A673 (cell line): ENCODE measurements at regions not wholly inside any gene's neighbourhood (a gene's known extent, or its start where the extent isn't known, plus 50 kb on each side); places are given as distances from the start of the nearest gene placed in this dataset.

Experiments used
- BruUV-seq: library from RNA; stranded (reverse); fragments of 400-500 nt; replicated peaks from 2 replicates; lab custom pipeline; 2021; lab: Mats Ljungman, UMichigan
- CTCF ChIA-PET: fragments of 300-600 bp; sonication (Branson Sonifier 250); formaldehyde crosslinking; loops from one replicate; lab custom pipeline; 2022; ENCODE audit warnings: antibody characterized with exemption; lab: Charles Lee
- POLR2A ChIA-PET: fragments of 300-600 bp; sonication (Branson Sonifier 250); formaldehyde crosslinking; loops from one replicate; lab custom pipeline; 2022; ENCODE audit warnings: antibody characterized with exemption; ENCODE audit not compliant: low non-redundant PET; lab: Charles Lee
- DNase-seq: peaks from one replicate; pipeline ENCODE4 v3.0.0-alpha.2; 2015; ENCODE audit warnings: low spot score
- H3K27ac ChIP-seq: fragments of 200-600 bp; sonication (generic); 2 replicates; pipeline ENCODE4 v1.5.1; 2016; ENCODE audit warnings: mixed run types, low read depth, mild to moderate bottlenecking, mixed read lengths, antibody characterized with exemption, low read length; ENCODE audit not compliant: poor library complexity, severe bottlenecking
- H3K27me3 ChIP-seq: fragments of 200-600 bp; sonication (generic); replicated peaks from 2 replicates; pipeline ENCODE4 v1.6.1; 2017; ENCODE audit warnings: mixed run types, low read depth, mild to moderate bottlenecking, mixed read lengths, antibody characterized with exemption, low read length; ENCODE audit not compliant: insufficient read depth, poor library complexity
- H3K36me3 ChIP-seq: fragments of 200-600 bp; sonication (generic); 2 replicates; pipeline ENCODE4 v1.6.1; 2016; ENCODE audit warnings: mixed run types, mild to moderate bottlenecking, mixed read lengths, antibody characterized with exemption, low read length; ENCODE audit not compliant: insufficient read depth, poor library complexity, severe bottlenecking
- H3K4me1 ChIP-seq: fragments of 200-600 bp; sonication (generic); 2 replicates; pipeline ENCODE4 v1.6.1; 2017; ENCODE audit warnings: mixed run types, mild to moderate bottlenecking, mixed read lengths, antibody characterized with exemption, low read length; ENCODE audit not compliant: insufficient read depth, poor library complexity, severe bottlenecking
- H3K4me3 ChIP-seq: fragments of 200-600 bp; sonication (generic); 2 replicates; pipeline ENCODE4 v1.5.1; 2016; ENCODE audit warnings: low read depth, mixed run types, mild to moderate bottlenecking, mixed read lengths, low read length; ENCODE audit not compliant: poor library complexity, severe bottlenecking
- H3K9me3 ChIP-seq: fragments of 200-600 bp; sonication (generic); 2 replicates; pipeline ENCODE4 v1.6.1; 2016; ENCODE audit warnings: mixed run types, low read depth, mild to moderate bottlenecking, mixed read lengths, antibody characterized with exemption, low read length; ENCODE audit not compliant: poor library complexity, severe bottlenecking
- EZH2 ChIP-seq: fragments of 200-600 bp; sonication (generic); IDR thresholded peaks from 2 replicates; pipeline ENCODE4 v1.6.1; 2017; ENCODE audit warnings: borderline replicate concordance, low read depth, mild to moderate bottlenecking, mixed read lengths, antibody characterized with exemption, low read length; ENCODE audit not compliant: poor library complexity, severe bottlenecking
- intact Hi-C: fragments of 100-400 bp; cut with micrococcal nuclease; formaldehyde crosslinking; loops from one replicate; pipeline ENCODE4 v1.10.0; 2022; ENCODE audit not compliant: unreplicated experiment
- TF ChIP-seq, protein P1 (sequence below): fragments of 300-800, 200-600 bp; sonication (generic); conservative IDR thresholded peaks from 2 replicates; pipeline ENCODE4 v1.5.1; 2017; ENCODE audit warnings: low read depth, mild to moderate bottlenecking, antibody characterized with exemption, low read length, moderate library complexity, mixed read lengths

DNA sequence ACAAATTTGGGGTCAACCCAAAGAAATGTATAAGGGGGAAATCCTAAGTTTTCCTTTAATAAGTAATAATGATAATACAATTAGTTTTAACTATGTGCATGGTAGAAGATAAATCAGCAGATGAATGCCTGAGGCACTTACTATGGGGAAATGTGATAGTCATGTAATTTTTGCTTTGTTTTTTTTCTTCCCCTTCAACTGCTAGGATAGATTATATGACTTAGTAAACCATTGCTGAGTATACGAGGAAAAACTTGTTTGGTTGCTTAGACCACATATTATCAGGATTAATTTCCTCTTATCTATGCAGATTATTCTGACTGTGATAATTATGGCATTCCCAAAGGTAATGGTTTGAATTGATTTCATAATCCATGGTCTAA lies 181.1 kb downstream of the TGFB2 start:
- Histone ChIP-seq H3K9me3 (no peaks in the 10 kb centered on the region), H3K27ac (no peak overlapping the region), H3K4me3 (no peak overlapping the region), H3K27me3 (no peaks in the 10 kb centered on the region), H3K36me3 (no peaks in the 10 kb centered on the region), H3K4me1 (peaks cover 17% of the 10 kb centered on the region)
- ChIA-PET CTCF (no interaction called here), POLR2A (interaction anchor here (0.7 kb wide), 1 partner anchor 810 kb away, joined by 7 read pairs; no protein-coding TSS in a partner anchor)
- TF ChIP-seq EZH2, result no peak
- TF ChIP-seq, protein P1, sequence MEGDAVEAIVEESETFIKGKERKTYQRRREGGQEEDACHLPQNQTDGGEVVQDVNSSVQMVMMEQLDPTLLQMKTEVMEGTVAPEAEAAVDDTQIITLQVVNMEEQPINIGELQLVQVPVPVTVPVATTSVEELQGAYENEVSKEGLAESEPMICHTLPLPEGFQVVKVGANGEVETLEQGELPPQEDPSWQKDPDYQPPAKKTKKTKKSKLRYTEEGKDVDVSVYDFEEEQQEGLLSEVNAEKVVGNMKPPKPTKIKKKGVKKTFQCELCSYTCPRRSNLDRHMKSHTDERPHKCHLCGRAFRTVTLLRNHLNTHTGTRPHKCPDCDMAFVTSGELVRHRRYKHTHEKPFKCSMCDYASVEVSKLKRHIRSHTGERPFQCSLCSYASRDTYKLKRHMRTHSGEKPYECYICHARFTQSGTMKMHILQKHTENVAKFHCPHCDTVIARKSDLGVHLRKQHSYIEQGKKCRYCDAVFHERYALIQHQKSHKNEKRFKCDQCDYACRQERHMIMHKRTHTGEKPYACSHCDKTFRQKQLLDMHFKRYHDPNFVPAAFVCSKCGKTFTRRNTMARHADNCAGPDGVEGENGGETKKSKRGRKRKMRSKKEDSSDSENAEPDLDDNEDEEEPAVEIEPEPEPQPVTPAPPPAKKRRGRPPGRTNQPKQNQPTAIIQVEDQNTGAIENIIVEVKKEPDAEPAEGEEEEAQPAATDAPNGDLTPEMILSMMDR, result no peak
- DNase-seq, result no peak
- intact Hi-C loops, result no loop called here
- no TSS peak for BruUV-seq

DNA sequence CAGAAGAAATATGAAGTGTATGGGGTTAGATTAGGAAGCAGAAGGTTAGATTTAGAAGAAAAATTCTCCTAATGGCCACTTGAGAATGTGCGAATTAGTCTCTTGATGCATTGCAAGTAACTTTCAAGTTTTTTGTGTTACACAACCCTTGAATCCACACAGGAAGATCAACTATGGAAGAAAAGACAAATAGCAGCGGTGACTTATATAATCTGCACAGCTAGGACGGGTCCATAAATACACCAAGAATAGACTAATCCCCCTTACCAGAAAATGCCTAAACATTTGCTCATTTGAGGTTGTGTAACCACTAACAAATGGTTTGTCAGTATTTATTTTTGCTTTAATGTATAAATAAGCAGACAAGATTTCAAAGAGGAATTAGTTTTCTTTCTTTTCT lies 182.6 kb downstream of the TGFB2 start:
- Histone ChIP-seq H3K4me3 (no peak overlapping the region), H3K9me3 (no peaks in the 10 kb centered on the region), H3K27me3 (no peaks in the 10 kb centered on the region), H3K4me1 (peaks cover 17% of the 10 kb centered on the region), H3K36me3 (no peaks in the 10 kb centered on the region), H3K27ac (no peak overlapping the region)
- POLR2A ChIA-PET, result no interaction called here
- intact Hi-C loops, result no loop called here
- BruUV-seq, result no TSS peak
- no peak for DNase-seq
- TF ChIP-seq EZH2, result no peak
- TF ChIP-seq, protein P1, result no peak
- CTCF ChIA-PET, result no interaction called here

DNA sequence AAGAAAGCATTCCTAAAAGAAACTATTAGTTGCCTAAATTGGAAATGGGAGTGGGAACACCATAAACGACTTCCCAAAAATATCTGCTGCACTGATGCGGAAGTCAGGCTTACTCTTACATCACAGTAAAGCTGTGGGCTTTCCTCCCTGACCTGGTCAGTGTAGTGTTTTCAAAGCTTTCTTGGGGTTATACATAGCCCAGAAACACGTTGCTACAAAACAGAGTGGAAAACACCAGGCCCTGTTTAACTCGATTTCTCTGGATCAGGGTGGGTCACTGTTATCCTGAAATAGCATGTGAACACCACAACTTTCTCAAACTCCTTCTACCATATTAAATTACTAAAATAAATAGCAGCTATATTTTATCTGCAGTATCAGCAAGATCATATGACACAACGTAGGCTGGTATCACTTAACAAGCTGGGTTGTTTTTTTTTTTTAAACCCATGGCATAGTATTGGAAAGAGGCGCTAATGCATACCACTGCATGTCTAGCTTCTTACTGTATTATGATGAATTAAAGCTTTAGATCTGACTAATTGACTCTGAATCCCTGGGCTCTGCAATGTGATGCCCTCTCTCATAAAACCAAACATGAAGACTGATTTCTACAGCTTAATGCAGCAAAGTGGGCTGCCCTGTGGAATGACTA lies 184.6 kb downstream of the TGFB2 start:
- no peak overlapping the region for H3K27ac ChIP-seq
- no peaks in the 10 kb centered on the region for H3K36me3 ChIP-seq
- H3K9me3 ChIP-seq, result no peaks in the 10 kb centered on the region
- POLR2A ChIA-PET, result no interaction called here
- no TSS peak for BruUV-seq
- no peak overlapping the region for H3K4me3 ChIP-seq
- TF ChIP-seq, protein P1, result no peak
- no peak for TF ChIP-seq EZH2
- CTCF ChIA-PET, result no interaction called here
- DNase-seq, result no peak
- no peaks in the 10 kb centered on the region for H3K27me3 ChIP-seq
- intact Hi-C loops, result no loop called here
- peaks cover 16% of the 10 kb centered on the region for H3K4me1 ChIP-seq
